ENCODE measurements at regions not wholly inside any gene's neighbourhood (a gene's known extent, or its start where the extent isn't known, plus 50 kb on each side); places are given as distances from the start of the nearest gene placed in this dataset.

DNA sequence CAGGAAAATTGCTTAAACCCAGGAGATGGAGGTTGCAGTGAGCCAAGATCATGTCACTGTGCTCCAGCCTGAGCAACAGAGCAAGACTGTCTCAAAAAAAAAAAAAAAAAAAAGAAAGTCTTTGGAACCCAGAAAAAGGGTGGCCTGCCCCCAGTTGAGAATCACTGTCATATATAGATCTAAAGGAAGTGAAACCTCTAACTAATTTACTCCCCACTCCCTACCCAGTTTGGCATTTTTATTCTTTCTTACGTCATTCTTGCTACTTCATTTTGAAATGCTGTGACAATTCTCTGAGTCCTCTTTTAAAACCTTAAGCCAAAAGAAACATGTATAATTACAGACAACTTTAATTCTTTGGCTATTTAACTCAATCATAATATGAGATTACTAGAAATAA lies 254.8 kb downstream of the CDC5L start:
- dilution Hi-C loops (cut with MboI; ENCODE audit: extremely low pct_ligation_motif_present, low sequenced_read_pairs), result no loop called here
- no peak overlapping the region for H3K27ac ChIP-seq (ENCODE audit: control insufficient read depth, insufficient read depth, low read length)
- H3K4me1 ChIP-seq (ENCODE audit: control insufficient read depth, extremely low read depth, insufficient read depth, low read length), result no peaks in the 10 kb centered on the region
- no peak overlapping the region for H3K4me3 ChIP-seq (ENCODE audit: control insufficient read depth in 2 of 3, extremely low read depth in 1 of 3, insufficient read depth in 2 of 3, low read depth in 1 of 3, low read length in 3 of 3)
- FAIRE-seq (no peak), DNase-seq (ENCODE audit: low read depth, low spot score) (no peak)
- H3K9me3 ChIP-seq (ENCODE audit: control insufficient read depth, low read depth, low read length), result no peaks in the 10 kb centered on the region
- no peaks in the 10 kb centered on the region for H3K79me2 ChIP-seq (ENCODE audit: control insufficient read depth, insufficient read depth, low read length)
- TF ChIP-seq EZH2 (IDR thresholded peaks at IDR 0.05; ENCODE audit: low read length), result no peak
- TF ChIP-seq, protein P1, sequence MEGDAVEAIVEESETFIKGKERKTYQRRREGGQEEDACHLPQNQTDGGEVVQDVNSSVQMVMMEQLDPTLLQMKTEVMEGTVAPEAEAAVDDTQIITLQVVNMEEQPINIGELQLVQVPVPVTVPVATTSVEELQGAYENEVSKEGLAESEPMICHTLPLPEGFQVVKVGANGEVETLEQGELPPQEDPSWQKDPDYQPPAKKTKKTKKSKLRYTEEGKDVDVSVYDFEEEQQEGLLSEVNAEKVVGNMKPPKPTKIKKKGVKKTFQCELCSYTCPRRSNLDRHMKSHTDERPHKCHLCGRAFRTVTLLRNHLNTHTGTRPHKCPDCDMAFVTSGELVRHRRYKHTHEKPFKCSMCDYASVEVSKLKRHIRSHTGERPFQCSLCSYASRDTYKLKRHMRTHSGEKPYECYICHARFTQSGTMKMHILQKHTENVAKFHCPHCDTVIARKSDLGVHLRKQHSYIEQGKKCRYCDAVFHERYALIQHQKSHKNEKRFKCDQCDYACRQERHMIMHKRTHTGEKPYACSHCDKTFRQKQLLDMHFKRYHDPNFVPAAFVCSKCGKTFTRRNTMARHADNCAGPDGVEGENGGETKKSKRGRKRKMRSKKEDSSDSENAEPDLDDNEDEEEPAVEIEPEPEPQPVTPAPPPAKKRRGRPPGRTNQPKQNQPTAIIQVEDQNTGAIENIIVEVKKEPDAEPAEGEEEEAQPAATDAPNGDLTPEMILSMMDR (optimal IDR thresholded peaks at IDR 0.05 in 1 of 3, IDR thresholded peaks at IDR 0.05 in 1 of 3, conservative IDR thresholded peaks at IDR 0.05 in 1 of 3; ENCODE audit: extremely low read depth in 1 of 3, insufficient read depth in 2 of 3, low read length in 3 of 3), result no peak
- H3K9ac ChIP-seq (ENCODE audit: control insufficient read depth, extremely low read depth, insufficient read depth, low read length), result no peak overlapping the region
- H3K4me2 ChIP-seq (ENCODE audit: control insufficient read depth, extremely low read depth, insufficient read depth, low read depth, low read length), result no peak overlapping the region
- no peaks in the 10 kb centered on the region for H4K20me1 ChIP-seq (ENCODE audit: control insufficient read depth, extremely low read depth, insufficient read depth, low read length)
- H2AFZ ChIP-seq (ENCODE audit: control insufficient read depth, low read length), result no peak overlapping the region
- no peaks in the 10 kb centered on the region for H3K9me1 ChIP-seq (ENCODE audit: control insufficient read depth, extremely low read depth, insufficient read depth, low read length)
- H3K36me3 ChIP-seq (ENCODE audit: control insufficient read depth in 2 of 2, extremely low read depth in 1 of 2, insufficient read depth in 2 of 2, low read length in 2 of 2), result no peaks in the 10 kb centered on the region
- H3K27me3 ChIP-seq (ENCODE audit: control insufficient read depth, extremely low read depth, insufficient read depth, low read length), result no peaks in the 10 kb centered on the region

DNA sequence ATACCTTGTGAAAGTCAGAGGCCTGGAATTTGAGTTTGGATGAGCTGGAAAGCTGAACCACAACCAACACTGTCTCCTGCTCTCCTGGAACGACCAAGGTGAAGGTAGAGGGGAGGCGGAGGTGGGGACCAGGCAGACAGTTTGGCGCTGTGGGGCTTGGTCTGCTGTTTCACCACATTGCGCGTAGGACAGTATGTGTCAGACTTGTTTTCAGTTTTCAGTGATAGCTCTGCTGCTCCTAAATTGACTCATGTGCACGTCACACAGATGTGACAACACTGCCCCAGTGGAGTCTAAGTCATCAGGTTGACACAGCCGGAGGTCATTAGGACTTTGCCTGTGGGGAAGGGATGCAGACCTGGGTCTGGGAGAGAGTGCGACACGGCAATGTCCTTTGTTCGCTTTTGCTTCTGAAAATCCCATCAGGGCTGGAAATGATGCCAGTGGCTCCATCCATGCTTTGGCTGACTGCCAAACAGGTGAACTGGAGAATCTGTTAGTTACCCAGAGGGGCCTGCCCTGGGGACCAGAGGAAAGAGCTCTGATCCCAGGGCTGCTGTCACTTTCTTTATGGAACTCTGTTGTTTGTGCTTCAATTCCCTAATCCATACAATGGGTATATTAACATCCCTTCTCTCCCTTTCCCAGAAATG lies 255.5 kb downstream of the CDC5L start:
- Histone ChIP-seq H3K9me3 (ENCODE audit: control insufficient read depth, low read depth, low read length) (no peaks in the 10 kb centered on the region), H3K4me2 (ENCODE audit: control insufficient read depth, extremely low read depth, insufficient read depth, low read depth, low read length) (no peak overlapping the region), H3K27ac (ENCODE audit: control insufficient read depth, insufficient read depth, low read length) (no peak overlapping the region), H4K20me1 (ENCODE audit: control insufficient read depth, extremely low read depth, insufficient read depth, low read length) (no peaks in the 10 kb centered on the region), H3K36me3 (ENCODE audit: control insufficient read depth in 2 of 2, extremely low read depth in 1 of 2, insufficient read depth in 2 of 2, low read length in 2 of 2) (no peaks in the 10 kb centered on the region), H3K9me1 (ENCODE audit: control insufficient read depth, extremely low read depth, insufficient read depth, low read length) (no peaks in the 10 kb centered on the region), H3K27me3 (ENCODE audit: control insufficient read depth, extremely low read depth, insufficient read depth, low read length) (no peaks in the 10 kb centered on the region), H3K9ac (ENCODE audit: control insufficient read depth, extremely low read depth, insufficient read depth, low read length) (no peak overlapping the region), H3K4me3 (ENCODE audit: control insufficient read depth in 2 of 3, extremely low read depth in 1 of 3, insufficient read depth in 2 of 3, low read depth in 1 of 3, low read length in 3 of 3) (no peak overlapping the region), H3K4me1 (ENCODE audit: control insufficient read depth, extremely low read depth, insufficient read depth, low read length) (no peaks in the 10 kb centered on the region), H3K79me2 (ENCODE audit: control insufficient read depth, insufficient read depth, low read length) (no peaks in the 10 kb centered on the region), H2AFZ (ENCODE audit: control insufficient read depth, low read length) (no peak overlapping the region)
- no peak for DNase-seq (ENCODE audit: low read depth, low spot score)
- TF ChIP-seq, protein P1 (optimal IDR thresholded peaks at IDR 0.05 in 1 of 3, IDR thresholded peaks at IDR 0.05 in 1 of 3, conservative IDR thresholded peaks at IDR 0.05 in 1 of 3; ENCODE audit: extremely low read depth in 1 of 3, insufficient read depth in 2 of 3, low read length in 3 of 3), result no peak
- TF ChIP-seq EZH2 (IDR thresholded peaks at IDR 0.05; ENCODE audit: low read length), result no peak
- no peak for FAIRE-seq
- dilution Hi-C loops (cut with MboI; ENCODE audit: extremely low pct_ligation_motif_present, low sequenced_read_pairs), result no loop called here
